ENCODE measurements at regions not wholly inside any gene's neighbourhood (a gene's known extent, or its start where the extent isn't known, plus 50 kb on each side); places are given as distances from the start of the nearest gene placed in this dataset.
"Not testable (repeated sequence)": the region's sequence is repeated elsewhere in the genome, so short reads cannot be mapped to it uniquely, and the experiment has no call there.

GRCh38 chr4:189655817-189656216 lies 284.9 kb upstream of the FRG1 start:
- DNase-seq: not testable (repeated sequence)

- no peak for DNase-seq
Observed at GRCh38 chr4:189656641-189657040, 284.0 kb upstream of the FRG1 start.

DNA sequence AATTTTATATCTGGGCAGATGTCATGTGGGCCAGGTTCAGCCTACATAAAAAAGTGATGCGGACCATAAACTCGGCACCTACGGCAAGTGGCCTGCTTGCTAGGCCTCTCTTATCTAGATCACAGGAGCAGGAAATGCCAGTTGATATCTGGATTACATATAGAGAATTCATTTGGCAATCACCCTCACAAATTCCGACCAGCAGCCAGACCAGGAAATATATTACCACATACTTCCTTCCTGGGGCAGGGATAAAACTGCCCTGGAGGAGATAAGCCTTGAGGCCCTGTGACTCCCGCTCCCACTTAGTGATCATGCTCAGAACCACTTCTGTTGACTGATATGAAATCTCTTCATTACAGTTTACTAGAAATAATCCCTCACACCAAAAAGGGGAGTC lies 282.4 kb upstream of the FRG1 start:
- not testable (repeated sequence) for DNase-seq

- DNase-seq: not testable (repeated sequence)
Observed at GRCh38 chr4:189658831-189659230, 281.8 kb upstream of the FRG1 start.

DNA sequence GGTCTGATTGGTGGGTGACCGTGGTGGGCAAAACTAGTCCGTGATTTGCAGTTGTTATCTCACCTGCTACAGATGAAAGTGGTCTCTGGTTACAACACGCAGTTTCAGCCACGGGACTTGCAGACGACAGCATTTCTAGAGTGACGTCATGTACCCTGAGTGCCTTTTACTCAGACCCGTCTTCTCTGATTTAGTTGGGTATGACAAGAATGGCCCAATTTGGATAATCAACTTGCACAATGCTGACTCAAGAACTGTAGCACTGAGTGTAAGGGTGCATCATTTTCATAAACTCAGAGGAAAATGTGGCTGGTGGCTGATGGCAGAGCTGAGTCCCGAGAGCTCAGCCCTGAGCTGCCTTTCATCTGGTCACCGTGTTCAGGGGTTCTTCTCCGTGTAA lies 281.4 kb upstream of the FRG1 start:
- DNase-seq: peak; percentile 1

DNA sequence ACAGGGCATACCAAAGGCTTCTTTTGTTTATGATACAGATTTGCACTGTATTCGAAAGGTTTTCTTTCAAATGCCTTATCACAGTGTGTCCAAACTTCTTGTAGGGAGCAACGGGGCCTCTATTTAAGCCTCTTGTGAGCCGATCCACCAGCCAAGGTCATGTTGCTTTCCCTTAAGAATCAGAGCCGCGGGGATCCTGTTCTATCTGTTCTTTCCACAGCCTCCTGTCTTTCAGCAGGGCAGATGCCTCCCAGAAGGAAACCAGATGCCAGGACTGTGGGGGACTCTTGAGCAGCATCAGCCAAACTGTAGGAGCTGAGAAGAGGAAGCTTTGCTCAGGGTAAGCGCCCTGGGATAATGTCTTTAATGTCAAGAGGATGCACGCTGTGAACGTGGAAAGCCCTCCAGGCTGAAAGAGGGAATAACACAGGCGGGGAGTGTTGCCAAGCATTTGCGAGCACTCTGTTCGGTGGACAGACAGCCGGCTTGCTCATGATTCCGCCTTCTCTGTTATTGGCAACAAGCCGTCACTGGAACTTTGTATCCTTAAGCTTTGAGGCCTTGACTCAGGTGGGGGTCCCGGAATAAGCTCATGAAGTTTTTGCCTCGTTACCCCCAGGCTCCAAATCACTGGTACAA lies 279.8 kb upstream of the FRG1 start:
- no peak for DNase-seq

DNA sequence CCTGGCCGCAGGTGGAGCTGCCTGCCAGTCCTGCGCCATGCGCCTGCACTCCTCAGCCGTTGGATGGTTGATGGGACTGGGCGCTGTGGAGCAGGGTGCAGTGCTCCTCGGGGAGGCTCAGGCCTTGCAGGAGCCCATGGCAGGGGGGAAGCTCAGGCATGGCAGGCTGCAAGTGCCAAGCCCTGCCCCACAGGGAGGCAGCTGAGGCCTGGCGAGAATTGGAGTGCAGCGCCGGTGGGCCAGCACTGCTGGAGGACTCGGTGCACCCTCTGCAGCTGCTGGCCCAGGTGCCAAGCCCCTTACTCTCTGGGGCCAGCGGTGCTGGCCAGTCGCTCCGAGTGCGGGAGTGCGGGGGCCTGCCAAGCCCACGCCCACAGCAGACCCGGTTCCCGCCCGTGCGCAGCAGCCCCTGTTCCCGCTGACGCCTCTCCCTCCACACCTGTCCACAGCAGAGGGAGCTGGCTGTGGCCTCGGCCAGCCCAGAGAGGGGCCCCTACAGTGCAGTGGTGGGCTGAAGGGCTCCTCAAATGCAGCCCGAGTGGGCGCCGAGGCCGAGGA lies 275.9 kb upstream of the FRG1 start:
- DNase-seq: no peak

GRCh38 chr4:189665712-189666305 lies 274.9 kb upstream of the FRG1 start:
- DNase-seq: not testable (repeated sequence)

- DNase-seq: not testable (repeated sequence)
Observed at GRCh38 chr4:189667386-189667785, 273.3 kb upstream of the FRG1 start.

DNA sequence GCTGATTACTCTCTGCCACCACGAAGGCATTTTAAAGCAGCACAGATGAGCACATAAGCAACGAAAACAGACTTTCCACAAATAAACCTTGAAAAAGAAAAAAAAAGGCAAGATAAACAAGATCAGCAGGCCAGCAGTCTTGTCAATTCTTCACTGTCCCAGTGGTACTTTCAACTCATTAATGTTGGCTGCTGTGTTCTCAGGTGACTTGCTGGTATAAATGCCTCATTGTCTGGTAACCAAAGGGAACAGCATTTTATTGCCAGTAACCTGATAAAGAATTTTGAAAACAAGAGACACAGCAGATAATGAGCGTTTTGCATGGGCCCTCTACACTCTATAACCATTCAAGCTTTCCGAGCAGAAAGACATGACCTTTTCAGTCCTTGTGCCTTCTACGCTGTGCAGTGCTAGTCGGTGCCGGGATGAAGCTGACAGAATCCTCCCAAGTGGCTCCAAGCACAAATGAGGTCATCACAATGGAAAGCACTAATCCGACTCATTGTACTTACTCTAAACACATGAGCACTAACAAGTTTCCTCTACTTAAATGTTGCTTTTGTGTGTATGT lies 242.9 kb upstream of the FRG1 start:
- DNase-seq: not testable (repeated sequence)

DNA sequence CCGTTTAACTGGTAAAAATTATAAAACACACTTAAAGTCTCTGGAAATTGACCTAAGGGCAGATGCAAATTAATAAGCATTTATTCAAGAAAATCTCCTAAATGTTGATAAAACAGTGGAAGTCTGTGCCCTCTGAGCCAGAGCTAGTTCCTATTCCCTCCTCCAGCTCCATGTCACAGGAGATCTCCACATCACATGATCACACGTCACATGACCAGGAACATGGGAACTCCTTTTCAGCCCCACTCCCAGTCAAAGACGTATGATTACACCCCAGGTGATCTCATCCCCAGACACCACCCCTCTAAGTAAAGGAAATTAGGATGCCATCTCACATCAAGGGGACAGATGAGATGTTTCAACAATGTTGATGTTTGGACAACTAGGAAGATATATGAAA lies 237.7 kb upstream of the FRG1 start:
- DNase-seq: not testable (repeated sequence)

- DNase-seq: not testable (repeated sequence)
Observed at GRCh38 chr4:189706821-189707220, 233.9 kb upstream of the FRG1 start.

GRCh38 chr4:189707227-189707626 lies 233.4 kb upstream of the FRG1 start:
- not testable (repeated sequence) for DNase-seq

GRCh38 chr4:189711956-189712355 lies 228.7 kb upstream of the FRG1 start:
- DNase-seq: not testable (repeated sequence)

GRCh38 chr4:189721016-189721993 lies 219.4 kb upstream of the FRG1 start:
- DNase-seq: not testable (repeated sequence)

GRCh38 chr4:189722324-189723003 lies 218.2 kb upstream of the FRG1 start:
- not testable (repeated sequence) for DNase-seq

- not testable (repeated sequence) for DNase-seq
Observed at GRCh38 chr4:189727982-189728638, 212.6 kb upstream of the FRG1 start.

DNA sequence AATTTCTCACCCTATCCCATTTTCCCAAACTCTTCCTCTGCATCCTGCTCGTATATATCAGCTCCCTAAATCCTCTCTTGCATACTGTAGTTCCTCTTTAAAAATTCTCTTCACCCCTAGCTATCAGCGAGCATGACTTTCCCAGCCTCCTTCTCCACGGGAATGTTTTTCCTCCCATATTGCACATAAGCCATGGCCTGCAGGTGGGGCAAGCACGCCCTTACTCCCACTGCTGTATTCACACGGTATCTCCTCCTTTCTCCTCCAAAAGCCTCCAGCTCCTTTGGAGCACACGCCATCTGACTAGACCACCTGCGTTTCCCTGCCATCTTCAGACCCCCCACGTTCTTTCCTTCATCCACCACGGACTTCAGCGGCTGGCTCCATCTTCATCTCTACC lies 208.7 kb upstream of the FRG1 start:
- not testable (repeated sequence) for DNase-seq

GRCh38 chr4:189733507-189733906 lies 207.2 kb upstream of the FRG1 start:
- not testable (repeated sequence) for DNase-seq

- not testable (repeated sequence) for DNase-seq
Observed at GRCh38 chr4:189734648-189735267, 205.9 kb upstream of the FRG1 start.

GRCh38 chr4:189736656-189737055 lies 204.0 kb upstream of the FRG1 start:
- not testable (repeated sequence) for DNase-seq
